Spinal cord (tissue), 9 donors: ENCODE measurements at regions not wholly inside any gene's neighbourhood (a gene's known extent, or its start where the extent isn't known, plus 50 kb on each side); places are given as distances from the start of the nearest gene placed in this dataset.

Experiments used
- DNase-seq, 6 donors: peaks; one replicate each; pipeline versions ENCODE4 v3.0.0 to v3.0.0-alpha.2; 2013 to 2015; ENCODE audit warnings: low spot score in 6 of 6, low read depth in 4 of 6
- H3K27ac ChIP-seq: one replicate; pipeline ENCODE4 v1.5.1; 2013; ENCODE audit warnings: low read depth, low read length, control low read depth
- H3K27me3 ChIP-seq: one replicate; pipeline ENCODE4 v1.6.1; 2013; ENCODE audit warnings: low read length; ENCODE audit not compliant: control insufficient read depth, insufficient read depth
- H3K36me3 ChIP-seq: one replicate; pipeline ENCODE4 v1.6.1; 2013; ENCODE audit warnings: low read length; ENCODE audit not compliant: control insufficient read depth, insufficient read depth
- H3K4me1 ChIP-seq: one replicate; pipeline ENCODE4 v1.6.1; 2013; ENCODE audit warnings: low read length; ENCODE audit not compliant: control insufficient read depth, insufficient read depth
- H3K4me3 ChIP-seq: one replicate; pipeline ENCODE4 v1.5.1; 2013; ENCODE audit warnings: low read depth, low read length, control low read depth
- H3K9me3 ChIP-seq: one replicate; pipeline ENCODE4 v1.6.1; 2013; ENCODE audit warnings: low read length; ENCODE audit not compliant: control insufficient read depth, insufficient read depth
- WGBS: methylation state at CpG from one replicate; pipeline ENCODE4 v1.1.5; 2013; ENCODE audit warnings: missing lambda C conversion rate; ENCODE audit not compliant: insufficient coverage; 5-methylcytosine and 5-hydroxymethylcytosine counted together
- donor health status: healthy.

GRCh38 chr6:2589171-2589661 is 161.5 kb downstream of the MYLK4 start:
- Histone ChIP-seq H3K4me3 (no peak overlapping the region), H3K27me3 (no peaks in the 10 kb centered on the region), H3K4me1 (no peaks in the 10 kb centered on the region), H3K27ac (no peak overlapping the region), H3K9me3 (no peaks in the 10 kb centered on the region), H3K36me3 (no peaks in the 10 kb centered on the region)
- 96% methylated on average over 4 of the region's 8 CpGs for WGBS
- no peak for DNase-seq

- DNase-seq, result no peak
- 94% methylated on average over 3 of the region's 4 CpGs for WGBS
Observed at GRCh38 chr6:2583459-2583858, 167.3 kb downstream of the MYLK4 start.

GRCh38 chr6:2582268-2582667 is 168.5 kb downstream of the MYLK4 start:
- Histone ChIP-seq H3K4me3 (no peak overlapping the region), H3K27ac (no peak overlapping the region), H3K27me3 (no peaks in the 10 kb centered on the region), H3K4me1 (peaks cover 11% of the 10 kb centered on the region), H3K9me3 (no peaks in the 10 kb centered on the region), H3K36me3 (no peaks in the 10 kb centered on the region)
- no peak for DNase-seq
- 86% methylated on average over 5 of the region's 6 CpGs for WGBS

More at GRCh38 chr6:2583459-2583858, 167.3 kb downstream of the MYLK4 start:
- H3K36me3 ChIP-seq, result no peaks in the 10 kb centered on the region
- no peaks in the 10 kb centered on the region for H3K9me3 ChIP-seq
- no peaks in the 10 kb centered on the region for H3K27me3 ChIP-seq
- H3K4me3 ChIP-seq, result no peak overlapping the region
- H3K4me1 ChIP-seq, result peaks cover 11% of the 10 kb centered on the region
- H3K27ac ChIP-seq, result no peak overlapping the region

GRCh38 chr6:2581611-2582010 is 169.1 kb downstream of the MYLK4 start:
- H3K36me3 ChIP-seq, result no peaks in the 10 kb centered on the region
- no peaks in the 10 kb centered on the region for H3K9me3 ChIP-seq
- no peak for DNase-seq
- H3K4me3 ChIP-seq, result no peak overlapping the region
- H3K27ac ChIP-seq, result no peak overlapping the region
- no peaks in the 10 kb centered on the region for H3K27me3 ChIP-seq
- 100% methylated on average over 1 of the region's 2 CpGs for WGBS
- peaks cover 11% of the 10 kb centered on the region for H3K4me1 ChIP-seq

GRCh38 chr6:2581011-2581410 is 169.7 kb downstream of the MYLK4 start:
- no peaks in the 10 kb centered on the region for H3K36me3 ChIP-seq
- peak in 2 of 6 donors; percentile 50 to 53 for DNase-seq
- peaks cover 11% of the 10 kb centered on the region for H3K4me1 ChIP-seq
- no peak overlapping the region for H3K27ac ChIP-seq
- H3K9me3 ChIP-seq, result no peaks in the 10 kb centered on the region
- H3K27me3 ChIP-seq, result no peaks in the 10 kb centered on the region
- no peak overlapping the region for H3K4me3 ChIP-seq
- 25% methylated on average over 1 of the region's 4 CpGs for WGBS

GRCh38 chr6:2579804-2580570 is 170.7 kb downstream of the MYLK4 start:
- Histone ChIP-seq H3K4me3 (no peak overlapping the region), H3K9me3 (peaks cover 2% of the 10 kb centered on the region), H3K27me3 (no peaks in the 10 kb centered on the region), H3K4me1 (peaks cover 11% of the 10 kb centered on the region), H3K27ac (no peak overlapping the region), H3K36me3 (no peaks in the 10 kb centered on the region)
- 90% methylated on average over 12 of the region's 14 CpGs for WGBS
- no peak for DNase-seq

- Histone ChIP-seq H3K9me3 (peaks cover 2% of the 10 kb centered on the region), H3K4me1 (peaks cover 11% of the 10 kb centered on the region), H3K36me3 (no peaks in the 10 kb centered on the region), H3K27ac (no peak overlapping the region), H3K4me3 (no peak overlapping the region), H3K27me3 (no peaks in the 10 kb centered on the region)
- 77% methylated on average over 15 of the region's 16 CpGs for WGBS
- no peak for DNase-seq
Observed at GRCh38 chr6:2579241-2579761, 171.4 kb downstream of the MYLK4 start.

GRCh38 chr6:2578767-2579166 is 172.0 kb downstream of the MYLK4 start:
- WGBS, result 95% methylated on average over 2 of the region's 2 CpGs
- H3K4me3 ChIP-seq, result no peak overlapping the region

GRCh38 chr6:2576499-2576898 is 174.2 kb downstream of the MYLK4 start:
- Histone ChIP-seq H3K36me3 (no peaks in the 10 kb centered on the region), H3K9me3 (peaks cover 2% of the 10 kb centered on the region), H3K4me3 (no peak overlapping the region), H3K27me3 (no peaks in the 10 kb centered on the region), H3K4me1 (peaks cover 11% of the 10 kb centered on the region), H3K27ac (no peak overlapping the region)
- 50% methylated on average over 1 of the region's 3 CpGs for WGBS
- DNase-seq, result peak in 1 of 6 donors; percentile 22

More at GRCh38 chr6:2578767-2579166, 172.0 kb downstream of the MYLK4 start:
- Histone ChIP-seq H3K4me1 (peaks cover 11% of the 10 kb centered on the region), H3K27ac (no peak overlapping the region), H3K27me3 (no peaks in the 10 kb centered on the region), H3K36me3 (no peaks in the 10 kb centered on the region), H3K9me3 (peaks cover 2% of the 10 kb centered on the region)
- no peak for DNase-seq

- no peak for DNase-seq
- Histone ChIP-seq H3K4me1 (peaks cover 11% of the 10 kb centered on the region), H3K9me3 (peaks cover 2% of the 10 kb centered on the region), H3K27me3 (no peaks in the 10 kb centered on the region), H3K4me3 (no peak overlapping the region), H3K27ac (no peak overlapping the region), H3K36me3 (no peaks in the 10 kb centered on the region)
- WGBS, result 50% methylated on average over 1 of the region's 5 CpGs
Observed at GRCh38 chr6:2575236-2575635, 175.5 kb downstream of the MYLK4 start.
